Liver (tissue), 3 donors: ENCODE measurements at regions not wholly inside any gene's neighbourhood (a gene's known extent, or its start where the extent isn't known, plus 50 kb on each side); places are given as distances from the start of the nearest gene placed in this dataset.

Source experiments
- GABPA ChIP-seq, 2 donors: IDR thresholded peaks in 1 of 2; conservative IDR thresholded peaks in 1 of 2; 2 replicates each; pipeline ENCODE4 v1.6.1; 2016; ENCODE audit warnings: antibody characterized with exemption in 2 of 2, mild to moderate bottlenecking in 1 of 2, moderate library complexity in 1 of 2
- NR2F2 ChIP-seq: IDR thresholded peaks from 2 replicates; pipeline ENCODE4 v1.6.1; 2016; ENCODE audit warnings: antibody characterized with exemption
- RXRA ChIP-seq, 2 donors: IDR thresholded peaks; 2 replicates each; pipeline ENCODE4 v1.6.1; 2017 to 2018; ENCODE audit warnings: antibody characterized with exemption in 2 of 2, mild to moderate bottlenecking in 1 of 2
- SP1 ChIP-seq: IDR thresholded peaks from 2 replicates; pipeline ENCODE4 v1.6.1; 2018; ENCODE audit warnings: antibody characterized with exemption, mild to moderate bottlenecking
- TAF1 ChIP-seq: conservative IDR thresholded peaks from 2 replicates; pipeline ENCODE4 v1.6.1; 2016; ENCODE audit warnings: antibody characterized with exemption, mild to moderate bottlenecking
- YY1 ChIP-seq: IDR thresholded peaks from 2 replicates; pipeline ENCODE4 v1.6.1; 2016; ENCODE audit warnings: antibody characterized with exemption, mild to moderate bottlenecking
- TF ChIP-seq, protein P1 (sequence below): fragments of 150-350 bp; IDR thresholded peaks from 2 replicates; pipeline ENCODE4 v1.5.1; 2017; ENCODE audit warnings: improper control_type of control experiment, low read depth, low read length; ENCODE audit not compliant: missing input control
- TF ChIP-seq, protein P2 (sequence below): IDR thresholded peaks from 2 replicates; pipeline ENCODE4 v1.6.1; 2016; ENCODE audit warnings: antibody characterized with exemption
- TF ChIP-seq, protein P3 (sequence below): IDR thresholded peaks from 2 replicates; pipeline ENCODE4 v1.6.1; 2016; ENCODE audit warnings: antibody characterized with exemption
- donor health status: healthy.
- donor health status: healthy.

DNA sequence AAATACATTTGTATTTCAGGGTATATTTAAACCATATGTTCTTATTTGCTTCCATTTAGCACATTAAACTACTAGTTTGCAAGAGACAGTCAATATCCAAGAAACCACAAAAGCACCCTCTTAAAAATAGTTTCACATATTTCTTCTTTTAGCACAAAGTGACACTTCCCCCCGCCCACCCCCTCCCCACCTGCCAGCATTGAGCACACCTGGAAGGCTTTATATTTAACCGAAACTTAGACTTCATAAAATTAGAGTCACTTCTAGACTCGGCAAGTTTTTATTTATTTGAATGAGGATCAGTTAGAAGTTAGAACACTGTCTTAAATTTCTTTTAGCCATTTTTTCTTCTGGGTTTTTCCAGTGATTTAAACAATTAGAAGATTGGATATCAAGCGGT is 355.9 kb upstream of the FIGN start:
- TF ChIP-seq, protein P1, sequence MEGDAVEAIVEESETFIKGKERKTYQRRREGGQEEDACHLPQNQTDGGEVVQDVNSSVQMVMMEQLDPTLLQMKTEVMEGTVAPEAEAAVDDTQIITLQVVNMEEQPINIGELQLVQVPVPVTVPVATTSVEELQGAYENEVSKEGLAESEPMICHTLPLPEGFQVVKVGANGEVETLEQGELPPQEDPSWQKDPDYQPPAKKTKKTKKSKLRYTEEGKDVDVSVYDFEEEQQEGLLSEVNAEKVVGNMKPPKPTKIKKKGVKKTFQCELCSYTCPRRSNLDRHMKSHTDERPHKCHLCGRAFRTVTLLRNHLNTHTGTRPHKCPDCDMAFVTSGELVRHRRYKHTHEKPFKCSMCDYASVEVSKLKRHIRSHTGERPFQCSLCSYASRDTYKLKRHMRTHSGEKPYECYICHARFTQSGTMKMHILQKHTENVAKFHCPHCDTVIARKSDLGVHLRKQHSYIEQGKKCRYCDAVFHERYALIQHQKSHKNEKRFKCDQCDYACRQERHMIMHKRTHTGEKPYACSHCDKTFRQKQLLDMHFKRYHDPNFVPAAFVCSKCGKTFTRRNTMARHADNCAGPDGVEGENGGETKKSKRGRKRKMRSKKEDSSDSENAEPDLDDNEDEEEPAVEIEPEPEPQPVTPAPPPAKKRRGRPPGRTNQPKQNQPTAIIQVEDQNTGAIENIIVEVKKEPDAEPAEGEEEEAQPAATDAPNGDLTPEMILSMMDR = no peak
- TF ChIP-seq TAF1 (no peak), RXRA (IDR thresholded peaks at IDR 0.05) (no peak), YY1 (no peak), GABPA (IDR thresholded peaks at IDR 0.05 in 1 of 2, conservative IDR thresholded peaks at IDR 0.05 in 1 of 2) (no peak), NR2F2 (no peak), SP1 (no peak)
- TF ChIP-seq, protein P2, sequence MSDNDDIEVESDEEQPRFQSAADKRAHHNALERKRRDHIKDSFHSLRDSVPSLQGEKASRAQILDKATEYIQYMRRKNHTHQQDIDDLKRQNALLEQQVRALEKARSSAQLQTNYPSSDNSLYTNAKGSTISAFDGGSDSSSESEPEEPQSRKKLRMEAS = no peak
- TF ChIP-seq, protein P3, sequence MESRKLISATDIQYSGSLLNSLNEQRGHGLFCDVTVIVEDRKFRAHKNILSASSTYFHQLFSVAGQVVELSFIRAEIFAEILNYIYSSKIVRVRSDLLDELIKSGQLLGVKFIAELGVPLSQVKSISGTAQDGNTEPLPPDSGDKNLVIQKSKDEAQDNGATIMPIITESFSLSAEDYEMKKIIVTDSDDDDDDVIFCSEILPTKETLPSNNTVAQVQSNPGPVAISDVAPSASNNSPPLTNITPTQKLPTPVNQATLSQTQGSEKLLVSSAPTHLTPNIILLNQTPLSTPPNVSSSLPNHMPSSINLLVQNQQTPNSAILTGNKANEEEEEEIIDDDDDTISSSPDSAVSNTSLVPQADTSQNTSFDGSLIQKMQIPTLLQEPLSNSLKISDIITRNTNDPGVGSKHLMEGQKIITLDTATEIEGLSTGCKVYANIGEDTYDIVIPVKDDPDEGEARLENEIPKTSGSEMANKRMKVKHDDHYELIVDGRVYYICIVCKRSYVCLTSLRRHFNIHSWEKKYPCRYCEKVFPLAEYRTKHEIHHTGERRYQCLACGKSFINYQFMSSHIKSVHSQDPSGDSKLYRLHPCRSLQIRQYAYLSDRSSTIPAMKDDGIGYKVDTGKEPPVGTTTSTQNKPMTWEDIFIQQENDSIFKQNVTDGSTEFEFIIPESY = no peak
